ENCODE measurements at regions not wholly inside any gene's neighbourhood (a gene's known extent, or its start where the extent isn't known, plus 50 kb on each side); places are given as distances from the start of the nearest gene placed in this dataset.
"Not testable (repeated sequence)": the region's sequence is repeated elsewhere in the genome, so short reads cannot be mapped to it uniquely, and the experiment has no call there.

- not testable (repeated sequence) for TF ChIP-seq MXI1 (conservative IDR thresholded peaks at IDR 0.05; ENCODE audit: poor library complexity, severe bottlenecking); REST (IDR thresholded peaks at IDR 0.05; ENCODE audit: borderline replicate concordance)
These were observed 5435.9 kb upstream of the TPTE start for GRCh38 chr21:5085456-5085855.
